Activated T-helper 2 cell treated with anti-CD3 and anti-CD28 coated beads, Interferon-gamma antibody, Interleukin-2, Interleukin-4, amounts not matched to agents 10 μg/mL and 5 μg/mL and 100 μg/mL, durations not matched to agents 14 hours and 24 hours and 36 hours (primary cell): ENCODE measurements at regions not wholly inside any gene's neighbourhood (a gene's known extent, or its start where the extent isn't known, plus 50 kb on each side); places are given as distances from the start of the nearest gene placed in this dataset.

Source experiments
- DNase-seq: peaks from one replicate; pipeline ENCODE4 v3.0.0; 2021; ENCODE audit warnings: low spot score
- H3K27ac Mint-ChIP-seq: one replicate; pipeline ENCODE4 v1.8.0; 2021; ENCODE audit warnings: mixed read lengths
- H3K27me3 Mint-ChIP-seq: one replicate; pipeline ENCODE4 v1.8.0; 2021; ENCODE audit warnings: low read depth, mixed read lengths
- H3K36me3 Mint-ChIP-seq: one replicate; pipeline ENCODE4 v1.8.0; 2021; ENCODE audit warnings: low read depth, mixed read lengths
- H3K4me1 Mint-ChIP-seq: one replicate; pipeline ENCODE4 v1.8.0; 2021; ENCODE audit warnings: low read depth, mixed read lengths
- H3K4me3 Mint-ChIP-seq: one replicate; pipeline ENCODE4 v1.8.0; 2021; ENCODE audit warnings: low read depth, mild to moderate bottlenecking, moderate library complexity, mixed read lengths
- H3K9me3 Mint-ChIP-seq: one replicate; pipeline ENCODE4 v1.8.0; 2021; ENCODE audit warnings: mixed read lengths
- intact Hi-C: fragments of 100-400 bp; cut with micrococcal nuclease; formaldehyde crosslinking; loops from one replicate; pipeline ENCODE4 v1.15.1; 2023

- no peak for DNase-seq
- H3K4me1 Mint-ChIP-seq = no peaks in the 10 kb centered on the region
- intact Hi-C loops = no loop called here
- H3K4me3 Mint-ChIP-seq = no peak overlapping the region
- H3K9me3 Mint-ChIP-seq = no peaks in the 10 kb centered on the region
- peaks cover 5% of the 10 kb centered on the region for H3K27me3 Mint-ChIP-seq
- no peaks in the 10 kb centered on the region for H3K36me3 Mint-ChIP-seq
- no peak overlapping the region for H3K27ac Mint-ChIP-seq
Observed at GRCh38 chr1:38102636-38103035, 56.0 kb upstream of the POU3F1 start.

DNA sequence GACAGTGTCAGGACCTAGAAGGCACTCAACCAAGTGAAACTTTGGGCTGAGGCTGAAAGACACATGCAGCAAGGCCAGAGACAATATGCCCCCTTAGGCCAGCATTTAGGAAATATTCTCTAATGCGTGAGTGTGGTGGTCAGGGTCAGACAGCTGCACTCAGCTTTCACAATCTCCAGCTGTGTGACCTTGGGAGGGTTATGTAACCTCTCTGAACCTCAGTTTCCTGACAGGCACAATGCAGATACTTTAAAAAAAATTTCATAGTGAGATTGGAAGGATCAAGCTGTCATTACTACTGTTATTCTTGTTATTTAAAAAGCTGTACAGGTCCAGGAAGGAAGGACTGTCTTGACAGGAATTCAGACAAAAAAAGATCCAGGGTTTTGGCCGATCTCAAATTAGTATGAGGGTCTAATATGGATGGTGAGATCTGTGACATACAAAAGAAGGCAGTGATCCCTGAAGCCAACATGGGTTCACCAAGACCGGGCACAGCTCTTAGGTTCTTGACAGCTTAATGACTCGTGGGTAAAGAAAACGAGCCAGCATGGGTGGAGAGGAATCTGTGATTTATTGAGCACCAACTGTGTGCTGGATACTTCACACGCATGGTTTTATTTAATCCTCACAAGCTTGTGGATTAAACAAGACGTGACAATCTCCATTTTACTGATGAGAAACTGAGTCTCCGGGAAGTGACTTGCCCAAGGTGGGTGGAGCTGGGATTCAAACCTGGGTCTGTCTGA is 54.6 kb upstream of the POU3F1 start:
- H3K36me3 Mint-ChIP-seq = no peaks in the 10 kb centered on the region
- no peaks in the 10 kb centered on the region for H3K4me1 Mint-ChIP-seq
- H3K4me3 Mint-ChIP-seq = no peak overlapping the region
- no peak for DNase-seq
- peaks cover 5% of the 10 kb centered on the region for H3K27me3 Mint-ChIP-seq
- intact Hi-C loops = no loop called here
- no peak overlapping the region for H3K27ac Mint-ChIP-seq
- H3K9me3 Mint-ChIP-seq = no peaks in the 10 kb centered on the region

GRCh38 chr1:38098101-38098847 is 51.7 kb upstream of the POU3F1 start:
- Mint-ChIP-seq H3K27me3 (peaks cover 7% of the 10 kb centered on the region), H3K36me3 (no peaks in the 10 kb centered on the region), H3K4me3 (no peak overlapping the region), H3K4me1 (no peaks in the 10 kb centered on the region), H3K27ac (no peak overlapping the region), H3K9me3 (no peaks in the 10 kb centered on the region)
- intact Hi-C loops = no loop called here
- no peak for DNase-seq

- Mint-ChIP-seq H3K4me3 (no peak overlapping the region), H3K27ac (no peak overlapping the region), H3K27me3 (peaks cover 9% of the 10 kb centered on the region), H3K4me1 (no peaks in the 10 kb centered on the region), H3K9me3 (no peaks in the 10 kb centered on the region), H3K36me3 (no peaks in the 10 kb centered on the region)
- DNase-seq = no peak
- intact Hi-C loops = no loop called here
Observed at GRCh38 chr1:38097284-38097898, 50.8 kb upstream of the POU3F1 start.
